ENCODE measurements at regions not wholly inside any gene's neighbourhood (a gene's known extent, or its start where the extent isn't known, plus 50 kb on each side); places are given as distances from the start of the nearest gene placed in this dataset. TPM values are rescaled to one million over a fixed set of nuclear protein-coding genes. Genes with fewer than 3 reads are reported as not detected.
"Not testable (repeated sequence)": the region's sequence is repeated elsewhere in the genome, so short reads cannot be mapped to it uniquely, and the experiment has no call there.

DNA sequence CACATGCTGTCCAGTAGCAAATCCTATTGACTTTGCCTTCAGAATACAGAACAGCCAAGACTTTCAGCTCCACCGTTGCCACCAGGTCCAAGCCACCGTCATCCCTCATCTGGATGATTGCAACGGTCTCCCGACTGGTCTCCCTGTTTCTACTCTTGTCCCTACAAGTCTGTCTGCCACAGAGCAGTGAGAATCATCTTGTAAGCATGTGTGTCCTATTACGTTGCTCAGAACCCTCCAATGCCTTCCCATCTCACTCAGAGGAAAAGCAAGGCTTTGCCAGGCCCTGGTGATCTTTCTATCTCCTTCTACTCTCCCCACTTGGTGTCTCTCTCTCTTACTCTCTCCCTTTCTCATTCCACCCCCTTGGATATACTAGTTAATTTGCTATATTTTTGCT lies 76.7 kb upstream of the GDNF start:
- DNase-seq (ENCODE audit: low spot score), result no peak

DNA sequence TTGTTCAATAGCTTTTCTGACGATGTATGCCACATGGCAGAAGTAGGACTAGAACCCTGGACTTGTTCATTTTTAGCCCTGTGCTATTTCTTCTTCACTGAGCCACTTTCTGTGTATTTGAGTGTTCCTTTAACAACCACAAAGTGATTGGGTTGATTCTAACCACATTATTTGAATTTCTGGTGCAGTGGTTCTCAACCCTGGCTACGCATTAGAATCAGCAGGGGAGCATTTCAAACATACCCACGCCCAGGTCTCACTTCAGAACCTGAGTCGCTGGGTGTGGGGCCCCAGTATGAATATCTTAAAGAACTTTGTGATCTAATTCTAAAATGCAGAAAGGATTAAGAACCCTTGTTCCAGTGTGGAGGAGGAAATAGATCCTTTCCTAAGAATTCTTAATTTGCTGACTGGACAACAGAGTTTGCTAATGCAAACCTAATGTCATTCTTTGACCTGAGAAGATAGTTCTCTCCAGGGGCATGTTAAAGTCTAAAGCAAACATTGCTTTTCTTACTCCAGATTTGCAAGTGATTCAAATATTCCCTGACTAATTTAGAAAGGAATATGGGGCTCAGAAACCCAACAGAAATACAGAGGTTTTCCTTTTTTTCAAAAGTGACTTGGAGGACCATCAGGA lies 75.4 kb upstream of the GDNF start:
- DNase-seq (ENCODE audit: low spot score), result no peak

DNA sequence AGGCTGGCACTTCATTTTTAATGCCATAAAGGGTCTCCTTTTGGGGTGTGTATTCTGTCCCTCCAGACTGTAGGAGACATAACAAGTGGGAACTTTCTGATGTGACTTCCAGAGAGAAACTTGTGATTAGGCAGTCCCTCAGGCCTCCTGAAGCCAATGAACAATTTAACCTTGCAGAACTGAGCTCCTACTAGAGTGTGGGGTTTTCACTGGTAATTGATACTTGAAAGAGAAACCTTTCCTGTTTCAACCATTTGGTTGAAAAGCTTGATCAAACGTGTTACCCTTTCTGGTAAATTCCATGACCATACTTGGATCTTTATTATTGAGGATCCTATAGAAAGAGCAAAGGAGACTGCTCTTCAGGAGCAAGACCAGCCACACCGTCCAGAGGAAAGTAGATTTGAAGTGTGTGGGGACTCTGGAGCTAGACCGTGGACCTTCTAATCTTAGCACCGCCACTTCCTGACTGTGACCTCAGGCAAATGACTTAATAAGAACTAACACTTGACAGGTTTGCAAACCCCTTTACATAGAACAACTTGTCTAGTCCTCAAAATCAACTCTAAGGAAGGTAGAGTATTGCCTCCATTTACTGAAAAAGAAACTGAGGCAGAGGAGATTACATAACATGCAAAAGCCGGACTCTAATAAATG lies 69.9 kb upstream of the GDNF start:
- not testable (repeated sequence) for DNase-seq (ENCODE audit: low spot score)

DNA sequence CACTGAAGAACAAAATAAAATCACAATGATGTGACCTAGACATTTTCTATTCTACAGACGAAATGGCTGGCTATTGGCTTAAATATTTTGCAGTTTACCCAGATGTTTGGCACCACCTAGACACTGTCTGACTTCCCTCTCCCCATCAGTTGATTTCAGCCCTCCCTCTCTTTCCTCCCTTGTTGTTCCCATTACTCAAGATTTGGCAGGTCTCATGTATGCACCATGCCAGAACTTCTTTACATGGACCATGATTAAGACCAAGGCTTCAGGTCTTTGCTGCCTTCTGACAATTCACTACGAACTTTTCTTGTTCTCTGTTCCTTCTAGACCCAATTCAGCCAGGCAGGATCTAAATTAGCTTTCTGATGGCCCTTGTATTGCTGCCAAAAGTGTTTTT lies 66.6 kb upstream of the GDNF start:
- DNase-seq (ENCODE audit: low spot score), result no peak

DNA sequence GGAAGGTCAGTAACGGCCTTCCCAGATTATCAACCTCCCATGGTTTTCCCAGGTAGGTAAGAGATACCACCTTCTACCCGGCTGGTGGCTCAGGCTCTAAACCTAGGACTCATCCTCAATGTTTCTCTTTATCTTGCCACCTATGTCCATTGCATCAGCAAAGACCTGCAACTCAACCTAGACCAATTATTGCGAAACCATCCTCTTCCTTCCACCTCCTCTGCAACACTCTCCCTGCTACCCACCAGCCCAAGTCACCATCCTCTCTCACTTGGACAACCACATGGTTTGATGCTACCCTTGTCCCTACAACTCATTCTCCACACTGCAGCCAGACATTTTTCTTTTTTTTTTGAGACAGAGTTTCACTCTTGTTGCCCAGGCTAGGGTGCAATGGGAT lies 65.4 kb upstream of the GDNF start:
- DNase-seq (ENCODE audit: low spot score), result no peak

DNA sequence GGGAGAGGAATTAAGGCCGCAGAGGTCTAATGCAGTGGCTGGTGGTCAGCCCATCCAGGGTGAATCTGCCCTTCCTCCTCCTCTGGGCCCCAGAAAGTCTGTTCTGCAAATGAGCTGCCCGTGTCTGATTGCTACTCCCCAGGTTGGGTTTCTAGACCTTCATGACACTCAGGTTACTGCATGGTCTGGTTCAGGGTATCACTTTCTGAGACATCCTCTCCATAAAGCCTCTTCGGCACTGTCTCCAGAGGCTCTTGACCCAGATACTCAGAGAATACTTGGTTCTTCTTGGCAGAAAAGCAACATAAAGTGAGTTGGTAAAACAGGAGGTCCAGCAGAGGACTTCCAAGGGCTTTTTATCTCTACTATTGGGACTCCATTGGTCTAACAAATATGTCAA lies 62.5 kb upstream of the GDNF start:
- DNase-seq (ENCODE audit: low spot score), result no peak

DNA sequence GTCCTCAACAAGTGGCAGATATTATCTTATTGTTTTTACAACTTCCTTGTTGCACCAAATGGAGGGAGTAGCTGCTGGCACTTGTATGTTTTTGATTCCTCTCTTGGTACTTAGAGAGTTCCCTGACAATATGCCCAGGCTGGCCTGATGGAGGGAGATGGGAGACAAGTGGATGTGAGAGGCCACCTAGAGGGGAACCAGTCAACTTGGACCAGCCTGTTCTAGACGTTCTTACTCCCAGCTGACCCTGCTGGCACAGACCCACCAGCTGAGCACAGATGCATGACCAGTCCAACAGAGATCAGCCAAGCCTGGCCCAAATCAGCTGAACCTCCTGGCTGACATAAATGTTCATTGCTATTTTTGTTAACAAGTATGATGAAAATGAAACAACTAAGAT lies 60.9 kb upstream of the GDNF start:
- DNase-seq (ENCODE audit: low spot score), result peak; percentile 63

DNA sequence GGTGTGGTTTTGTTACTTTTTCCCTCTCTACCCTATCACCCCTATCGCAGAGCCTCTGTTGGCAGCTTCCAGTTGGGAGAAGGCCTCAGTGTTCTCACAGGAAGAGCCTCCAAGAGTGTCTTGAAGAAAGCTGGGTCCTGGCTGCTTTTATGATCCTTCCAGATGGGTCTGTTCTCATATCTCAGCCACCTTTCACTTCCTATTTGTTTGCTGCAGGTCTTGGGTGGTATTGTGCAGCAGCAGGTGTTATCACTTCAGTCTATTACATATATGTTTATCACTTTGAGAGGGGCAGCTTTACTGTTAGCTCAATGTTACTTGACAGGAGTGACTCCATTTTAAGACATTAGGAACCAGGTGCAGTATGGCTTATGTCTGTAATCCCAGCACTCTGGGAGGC lies 59.2 kb upstream of the GDNF start:
- DNase-seq (ENCODE audit: low spot score), result no peak

DNA sequence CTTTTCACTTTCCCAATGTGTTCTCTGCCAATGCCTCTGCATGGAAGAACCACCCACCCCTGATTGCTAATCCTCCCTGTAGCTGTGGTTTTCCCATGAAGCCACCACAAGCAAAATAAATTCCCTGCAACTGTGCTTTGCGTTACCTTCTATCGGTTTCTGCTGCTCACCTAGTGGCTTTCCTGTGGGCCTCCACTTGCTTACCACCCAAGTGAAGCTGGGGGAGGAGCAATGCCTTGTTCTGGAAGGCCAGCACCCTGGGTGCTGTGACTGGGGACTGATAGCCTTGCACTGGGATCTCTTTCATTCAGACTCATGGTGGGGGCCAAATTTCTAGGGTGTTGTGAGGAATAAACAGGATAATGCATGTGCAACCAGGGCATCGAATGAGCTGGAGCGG lies 56.3 kb upstream of the GDNF start:
- no peak for DNase-seq (ENCODE audit: low spot score)

DNA sequence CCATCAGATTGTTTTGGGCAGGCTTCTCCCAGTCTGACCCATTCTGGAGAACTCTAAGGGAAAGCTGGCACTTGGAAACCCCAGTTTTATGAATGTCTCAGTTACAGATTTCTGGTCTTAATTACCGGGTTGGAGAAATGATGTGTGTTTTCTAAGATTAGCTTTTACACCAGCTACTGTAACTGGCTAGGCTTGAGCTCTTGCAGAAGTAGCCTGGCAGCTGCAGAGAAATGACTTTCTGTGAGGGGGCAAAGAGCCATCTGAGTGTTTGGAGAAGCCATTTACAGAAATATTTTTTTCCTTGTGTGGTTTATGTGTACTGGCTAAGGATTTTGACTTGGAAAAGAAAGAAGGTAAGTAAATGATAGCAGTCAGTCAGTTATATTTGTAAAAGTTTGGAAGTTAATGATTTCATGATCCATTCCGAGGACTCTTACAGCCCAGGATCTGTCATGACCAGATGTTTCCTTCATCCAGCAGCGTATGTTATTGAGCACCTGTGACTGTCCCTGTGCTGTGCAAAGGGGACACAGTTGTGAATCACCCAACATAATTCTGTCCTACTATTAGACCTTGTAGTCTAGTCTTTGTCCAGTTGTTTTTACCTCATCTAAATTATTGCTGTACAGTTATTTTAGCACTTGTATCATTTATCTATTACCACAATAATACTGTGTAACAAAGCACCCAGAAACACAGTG lies 53.7 kb upstream of the GDNF start:
- DNase-seq (ENCODE audit: low spot score), result no peak

DNA sequence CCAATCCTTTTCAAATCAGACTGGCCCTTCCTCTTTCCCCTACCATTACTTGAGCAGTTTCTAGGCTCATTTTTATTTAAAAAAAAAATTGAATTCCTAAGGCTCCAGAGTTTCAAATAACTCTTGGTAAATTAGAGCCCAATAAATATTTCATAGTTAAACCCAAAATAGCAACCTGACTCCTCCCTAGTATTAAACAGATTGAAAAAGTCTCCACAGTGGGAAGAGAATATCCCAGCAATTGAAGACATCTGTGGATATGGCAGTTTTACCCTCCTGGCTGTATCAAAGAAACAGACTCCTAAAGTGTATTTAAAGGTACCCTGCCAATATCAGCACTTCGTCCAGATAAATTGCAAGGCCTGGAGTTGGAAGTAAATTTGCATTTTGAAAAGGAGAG lies 52.7 kb upstream of the GDNF start:
- no peak for DNase-seq (ENCODE audit: low spot score)

DNA sequence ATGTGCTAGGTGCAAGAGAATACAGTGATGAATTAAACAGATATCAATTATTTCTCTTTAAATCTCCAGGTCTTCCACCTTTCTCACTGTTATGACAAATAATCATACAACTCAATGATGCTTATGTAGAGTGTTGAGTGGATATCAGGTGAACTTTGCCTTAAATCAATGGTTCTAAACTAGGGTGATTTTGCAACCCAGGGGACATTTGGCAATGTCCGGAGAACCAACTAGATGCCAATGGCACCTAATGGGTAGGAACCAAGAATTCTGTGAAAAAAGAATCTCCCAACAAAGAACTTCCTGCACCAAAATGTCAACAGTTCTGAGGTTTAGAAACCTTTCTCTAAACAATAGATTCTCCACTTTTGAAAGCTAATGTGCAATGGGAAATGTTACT lies 52.0 kb upstream of the GDNF start:
- DNase-seq (ENCODE audit: low spot score), result no peak

DNA sequence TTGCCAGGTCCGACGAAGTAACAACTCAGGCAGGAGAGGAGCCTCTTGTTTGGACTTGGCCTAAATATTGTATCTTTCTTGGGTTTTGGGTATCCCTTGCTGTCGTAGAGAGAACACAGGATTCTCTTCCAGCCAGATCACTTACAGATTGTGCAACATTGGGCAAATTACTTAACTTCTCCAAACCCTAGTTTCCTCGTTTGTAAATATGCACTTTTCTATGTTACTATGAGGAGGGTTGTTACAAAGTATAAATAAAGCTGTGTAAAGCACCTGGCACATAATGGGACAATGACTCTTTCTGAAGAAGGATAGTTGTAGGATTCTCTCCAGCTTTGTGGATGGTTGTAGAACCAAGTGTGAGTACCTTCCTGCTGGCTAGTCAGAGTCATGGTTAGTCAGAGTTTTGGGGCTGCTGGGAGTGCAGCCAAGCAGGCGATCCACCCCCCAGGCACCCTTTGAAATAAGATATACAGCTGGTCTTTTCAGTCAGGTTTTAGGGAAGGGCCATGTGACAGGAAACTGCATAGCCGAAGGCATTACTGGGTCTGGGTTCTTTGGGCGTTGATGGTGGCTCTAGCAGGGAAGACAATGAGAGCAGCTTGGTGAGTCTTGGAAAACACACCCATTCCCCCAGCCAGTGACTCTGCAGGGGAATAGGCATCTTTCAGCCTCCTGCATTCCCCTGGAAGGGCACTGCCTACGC lies 49.9 kb upstream of the GDNF start:
- no peak for DNase-seq (ENCODE audit: low spot score)

Small RNA genes lying in the stretch of these regions (small RNA-seq; reads per million reads assigned to genes)
- gene LINC02110, result not detected

All from HT-29 (cell line).